ENCODE measurements at regions not wholly inside any gene's neighbourhood (a gene's known extent, or its start where the extent isn't known, plus 50 kb on each side); places are given as distances from the start of the nearest gene placed in this dataset.

GRCh38 chr16:66095676-66096075 lies 270.8 kb upstream of the CDH5 start:
- TF ChIP-seq, protein P1, sequence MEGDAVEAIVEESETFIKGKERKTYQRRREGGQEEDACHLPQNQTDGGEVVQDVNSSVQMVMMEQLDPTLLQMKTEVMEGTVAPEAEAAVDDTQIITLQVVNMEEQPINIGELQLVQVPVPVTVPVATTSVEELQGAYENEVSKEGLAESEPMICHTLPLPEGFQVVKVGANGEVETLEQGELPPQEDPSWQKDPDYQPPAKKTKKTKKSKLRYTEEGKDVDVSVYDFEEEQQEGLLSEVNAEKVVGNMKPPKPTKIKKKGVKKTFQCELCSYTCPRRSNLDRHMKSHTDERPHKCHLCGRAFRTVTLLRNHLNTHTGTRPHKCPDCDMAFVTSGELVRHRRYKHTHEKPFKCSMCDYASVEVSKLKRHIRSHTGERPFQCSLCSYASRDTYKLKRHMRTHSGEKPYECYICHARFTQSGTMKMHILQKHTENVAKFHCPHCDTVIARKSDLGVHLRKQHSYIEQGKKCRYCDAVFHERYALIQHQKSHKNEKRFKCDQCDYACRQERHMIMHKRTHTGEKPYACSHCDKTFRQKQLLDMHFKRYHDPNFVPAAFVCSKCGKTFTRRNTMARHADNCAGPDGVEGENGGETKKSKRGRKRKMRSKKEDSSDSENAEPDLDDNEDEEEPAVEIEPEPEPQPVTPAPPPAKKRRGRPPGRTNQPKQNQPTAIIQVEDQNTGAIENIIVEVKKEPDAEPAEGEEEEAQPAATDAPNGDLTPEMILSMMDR (IDR thresholded peaks at IDR 0.05): no peak
- TF ChIP-seq POLR2A (IDR thresholded peaks at IDR 0.05): no peak

All from uterus (tissue), 2 donors.